HL-60/S4 treated with phorbol 12-myristate 13-acetate at 8.2 ng/mL for 4 days and 3 days (cell line): ENCODE measurements at regions not wholly inside any gene's neighbourhood (a gene's known extent, or its start where the extent isn't known, plus 50 kb on each side); places are given as distances from the start of the nearest gene placed in this dataset.

Experiments
- in situ Hi-C: fragments of 300-500 bp; cut with MboI; formaldehyde crosslinking; loops from 2 replicates; pipeline ENCODE4 v1.15.0; 2022; ENCODE audit warnings: low sequenced_read_pairs

DNA sequence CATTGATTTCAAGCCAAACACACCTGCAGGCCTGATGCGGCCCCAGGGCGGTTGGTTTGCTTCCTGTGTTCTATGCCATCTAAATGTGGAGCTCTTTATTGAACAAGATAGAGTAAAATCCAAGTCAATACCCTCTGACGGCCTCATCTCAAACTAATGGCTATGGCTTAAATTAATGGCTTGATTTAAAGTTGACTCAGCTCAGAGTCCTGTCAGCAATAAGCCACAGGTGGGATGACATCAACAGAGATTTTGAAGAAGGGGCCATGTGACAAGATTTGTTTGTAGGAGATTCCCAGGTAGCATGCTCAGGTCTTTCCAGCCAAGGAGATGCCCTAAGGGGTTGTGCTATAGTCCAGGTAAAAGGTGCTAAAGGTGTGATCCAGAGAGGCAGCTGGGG, 66.7 kb upstream of the ZNF32 start:
- in situ Hi-C loops: no loop called here

DNA sequence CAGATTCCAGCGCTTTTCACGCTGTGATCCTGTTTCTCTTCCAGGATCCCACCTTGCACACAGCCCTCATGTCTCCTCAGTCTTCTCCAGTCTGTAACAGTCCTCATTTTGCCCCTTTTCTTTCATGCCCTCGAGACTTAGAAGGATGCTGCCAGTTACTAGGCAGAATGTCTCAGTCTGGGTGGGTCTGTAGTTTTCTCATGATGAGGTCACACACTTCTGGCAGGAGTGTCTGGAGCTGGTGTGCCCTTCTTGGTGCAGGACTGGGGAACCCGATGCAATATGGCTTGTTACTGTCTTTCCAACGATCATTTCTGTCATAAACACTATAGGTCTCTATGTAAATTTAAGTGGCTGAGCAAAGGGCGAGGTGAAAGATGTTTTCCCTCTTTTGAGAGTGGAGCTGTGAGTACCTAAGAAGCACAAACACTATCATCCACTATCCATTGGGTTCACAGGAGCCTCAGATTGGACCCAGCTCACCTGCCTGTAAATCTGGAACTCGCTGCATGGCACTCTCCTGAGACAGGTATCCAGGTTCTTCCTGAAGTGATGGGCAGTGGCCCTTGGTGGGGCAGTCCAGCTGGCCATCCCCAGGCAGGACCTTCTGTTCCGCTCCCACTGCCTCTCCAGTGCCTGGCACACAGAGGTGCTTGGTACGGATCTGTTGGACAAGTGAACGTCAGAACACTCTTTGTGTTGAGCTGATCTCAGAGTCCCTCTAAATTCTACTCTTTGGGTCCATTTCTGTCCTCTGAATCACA, 64.3 kb upstream of the ZNF32 start:
- in situ Hi-C loops: no loop called here

DNA sequence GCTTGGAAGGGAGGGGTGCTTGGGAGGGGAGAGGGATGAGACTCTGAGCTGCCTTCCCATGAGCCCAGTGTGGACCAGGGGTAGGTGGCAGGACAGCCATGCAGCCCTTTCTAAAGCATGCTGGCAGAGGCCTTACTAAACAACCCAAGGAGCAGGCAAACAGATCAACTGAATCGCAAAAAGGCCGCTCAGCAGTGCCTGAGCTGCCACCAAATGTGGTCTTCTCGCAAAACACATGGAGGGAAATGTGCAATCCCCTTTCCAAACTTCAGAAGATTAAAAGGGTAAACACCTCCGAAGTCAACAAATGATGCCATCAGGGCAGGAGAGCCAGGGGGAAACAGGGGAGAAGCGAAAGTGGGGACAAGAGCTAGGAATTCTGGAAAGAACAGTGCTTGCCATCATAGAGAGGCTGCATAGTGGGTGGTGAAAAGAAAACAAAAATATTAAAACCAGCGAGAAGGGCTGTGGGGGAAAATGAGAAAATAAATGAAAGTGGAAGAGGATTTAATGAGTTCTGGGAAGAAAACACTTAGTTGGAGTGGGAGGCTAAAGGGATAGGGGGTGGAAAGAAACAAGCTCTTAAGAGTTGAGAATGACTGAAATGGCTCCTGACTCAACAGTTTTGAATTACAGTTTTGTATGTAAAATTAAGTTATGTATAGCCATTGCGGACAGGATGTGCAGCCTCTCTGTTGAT, 62.2 kb upstream of the ZNF32 start:
- in situ Hi-C loops: no loop called here

DNA sequence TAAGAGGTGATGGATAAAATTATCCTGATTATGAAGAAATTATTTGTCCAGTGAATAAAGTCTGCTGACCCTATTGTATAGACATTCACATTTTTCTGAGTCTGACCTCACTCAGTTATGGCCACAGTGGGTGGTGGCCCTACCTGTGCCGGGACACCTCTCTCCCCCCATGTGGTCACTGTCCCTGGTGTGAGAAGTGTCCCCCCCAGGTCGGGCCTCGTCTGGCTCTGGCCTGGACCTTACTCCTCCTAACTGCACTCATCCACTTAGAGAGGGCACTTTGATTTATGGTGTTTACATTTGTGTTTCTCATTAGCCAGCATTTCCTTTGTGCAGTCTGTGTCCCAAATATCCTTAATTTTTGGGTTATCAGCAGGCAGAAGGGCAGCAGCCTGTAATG, 59.6 kb upstream of the ZNF32 start:
- in situ Hi-C loops: no loop called here

DNA sequence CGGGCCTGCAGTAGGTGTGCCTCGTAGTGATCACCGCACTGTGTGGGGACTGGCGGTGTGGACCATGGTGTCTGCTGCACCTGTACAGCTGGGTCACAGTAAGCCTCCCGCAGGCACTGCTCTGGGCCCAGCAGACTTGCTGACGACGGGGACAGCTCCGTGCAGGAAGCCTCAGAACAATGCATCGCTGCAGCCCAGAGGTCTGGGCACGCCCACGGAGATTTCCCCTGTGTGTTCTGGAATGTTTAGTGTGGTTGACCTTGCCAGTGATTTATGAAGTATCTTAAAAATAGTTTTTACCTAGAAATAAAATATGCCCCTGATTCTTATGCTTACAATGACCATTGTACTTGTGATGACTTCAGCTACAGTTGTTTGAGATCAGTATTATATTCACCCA, 59.1 kb upstream of the ZNF32 start:
- in situ Hi-C loops: no loop called here

DNA sequence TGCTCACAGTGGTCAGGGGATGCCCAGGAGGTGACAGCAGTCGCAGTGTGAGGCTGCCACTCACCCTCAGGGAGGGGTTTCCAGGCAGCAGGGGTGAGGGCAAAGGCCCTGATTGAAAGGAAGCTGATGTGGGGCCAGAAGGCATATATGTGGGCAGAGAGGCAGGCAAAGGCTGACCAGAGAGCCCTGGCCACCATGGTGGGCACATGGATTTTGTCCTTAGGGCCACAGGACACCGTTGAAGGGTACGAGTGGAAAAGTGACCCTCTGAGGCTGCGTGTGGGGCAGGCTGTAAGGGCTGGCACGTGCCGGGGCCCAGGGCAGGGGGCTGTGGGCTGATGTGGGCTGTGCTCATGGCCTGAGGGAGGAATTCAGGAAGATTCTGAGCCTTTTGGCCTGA, 57.5 kb upstream of the ZNF32 start:
- in situ Hi-C loops: no loop called here

DNA sequence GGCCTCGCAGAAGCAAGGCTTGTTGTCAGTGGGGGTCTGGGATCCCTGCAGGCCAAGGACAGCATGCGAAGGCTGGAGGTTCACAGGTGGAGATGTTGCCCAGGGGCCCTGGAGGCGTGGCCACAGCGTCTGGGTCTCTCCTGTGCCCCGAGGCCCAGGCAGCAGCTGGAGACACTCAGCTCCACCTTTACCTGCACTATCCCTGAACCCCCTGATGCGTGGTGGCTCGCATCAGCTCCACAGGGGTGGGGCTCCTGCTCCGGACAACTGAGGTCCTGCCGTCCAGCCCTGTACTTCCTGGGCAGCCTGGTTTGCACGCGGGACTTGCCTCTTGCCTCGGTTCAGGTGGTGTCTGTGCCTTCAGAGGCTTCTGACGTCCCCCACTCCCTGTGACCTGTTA, 54.6 kb upstream of the ZNF32 start:
- in situ Hi-C loops: no loop called here

DNA sequence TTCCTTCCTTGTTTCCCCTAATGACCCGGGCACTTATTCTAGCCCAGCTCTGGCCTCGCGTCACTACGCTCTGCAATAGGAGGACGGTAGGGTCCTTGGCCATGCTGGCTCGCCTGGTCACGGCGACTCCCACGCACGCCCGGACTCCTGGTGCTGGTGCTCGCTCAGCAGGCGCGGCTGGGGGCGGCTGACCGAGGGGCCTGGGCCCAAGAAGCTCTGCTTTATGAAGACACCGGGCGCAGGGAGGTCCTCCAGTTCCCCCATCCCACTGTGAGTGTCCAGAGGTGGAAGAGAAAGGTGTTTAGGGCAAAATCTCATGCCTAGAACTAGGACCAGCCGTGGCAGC, 54.2 kb upstream of the ZNF32 start:
- in situ Hi-C loops: no loop called here

DNA sequence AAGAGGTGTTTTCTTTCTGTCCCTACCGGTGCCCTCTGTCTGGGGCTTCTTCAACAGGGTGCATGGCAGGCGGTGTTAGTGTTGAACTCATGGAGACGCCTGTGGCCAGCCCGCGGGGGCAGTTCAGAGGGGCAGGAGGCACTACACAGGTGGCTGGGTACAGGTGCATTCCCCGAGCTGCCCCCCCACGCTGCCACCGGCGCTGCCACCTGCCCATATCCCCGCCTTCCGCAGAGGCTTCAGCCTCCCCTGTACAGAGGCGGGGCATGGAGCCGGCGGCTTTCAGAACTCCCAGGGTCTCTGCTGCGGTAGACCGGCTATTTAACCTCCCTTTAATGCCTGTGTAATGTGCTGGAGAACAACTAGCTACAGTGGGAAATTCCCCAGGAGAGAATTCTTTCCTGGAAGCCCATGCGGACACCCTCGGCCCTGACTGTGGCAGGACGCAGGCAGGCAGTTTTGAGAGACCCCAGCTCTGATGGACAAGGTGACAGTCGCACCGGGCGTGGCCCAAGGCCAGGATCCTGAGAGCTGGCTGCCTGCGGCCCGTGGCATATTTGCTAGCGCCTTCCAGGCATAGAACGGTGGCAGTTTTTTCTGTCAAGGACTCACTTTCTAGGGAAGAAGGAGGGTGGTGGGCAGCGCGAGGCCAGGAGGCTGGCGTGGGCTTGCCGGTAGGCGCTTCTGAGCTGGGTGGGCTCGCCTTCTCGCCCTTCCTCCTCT, 53.7 kb upstream of the ZNF32 start:
- in situ Hi-C loops: no loop called here

DNA sequence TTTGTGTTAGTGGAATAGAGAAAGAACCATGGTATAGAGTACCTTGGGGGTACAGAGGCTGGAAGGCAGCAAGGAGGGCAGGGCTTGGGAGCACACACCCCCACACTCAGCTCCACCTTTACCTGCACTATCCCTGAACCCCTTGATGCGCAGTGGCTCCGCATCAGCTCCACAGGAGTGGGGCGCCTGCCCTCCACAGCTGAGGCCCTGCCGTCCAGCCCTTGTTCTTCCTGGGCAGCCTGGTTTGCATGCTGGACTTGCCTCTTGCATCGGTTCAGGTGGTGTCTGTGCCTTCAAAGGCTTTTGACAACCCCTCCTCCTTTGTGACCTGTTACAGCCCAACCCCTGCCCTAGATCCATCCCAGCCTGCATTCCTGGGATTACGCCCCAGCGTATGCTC, 52.6 kb upstream of the ZNF32 start:
- in situ Hi-C loops: no loop called here

DNA sequence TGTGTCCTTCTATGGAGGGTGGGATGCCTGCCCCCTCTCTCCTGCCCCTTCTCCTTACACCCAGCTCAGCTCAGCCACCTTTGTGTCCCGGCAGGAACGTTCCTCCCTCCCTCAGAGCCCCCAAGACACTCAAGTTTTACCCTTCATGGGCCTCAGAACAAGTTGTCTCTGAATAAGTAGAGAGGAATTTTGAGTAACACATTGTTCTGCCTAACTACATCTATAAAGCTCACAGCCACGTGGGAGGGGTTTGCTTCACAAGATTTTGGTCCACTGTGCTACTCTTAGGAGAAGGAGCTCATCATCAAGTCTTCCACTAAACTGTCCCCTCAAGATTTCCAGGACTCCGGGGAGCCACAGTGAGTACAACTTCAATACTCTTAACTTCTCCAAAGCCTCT, 51.6 kb upstream of the ZNF32 start:
- in situ Hi-C loops: no loop called here

DNA sequence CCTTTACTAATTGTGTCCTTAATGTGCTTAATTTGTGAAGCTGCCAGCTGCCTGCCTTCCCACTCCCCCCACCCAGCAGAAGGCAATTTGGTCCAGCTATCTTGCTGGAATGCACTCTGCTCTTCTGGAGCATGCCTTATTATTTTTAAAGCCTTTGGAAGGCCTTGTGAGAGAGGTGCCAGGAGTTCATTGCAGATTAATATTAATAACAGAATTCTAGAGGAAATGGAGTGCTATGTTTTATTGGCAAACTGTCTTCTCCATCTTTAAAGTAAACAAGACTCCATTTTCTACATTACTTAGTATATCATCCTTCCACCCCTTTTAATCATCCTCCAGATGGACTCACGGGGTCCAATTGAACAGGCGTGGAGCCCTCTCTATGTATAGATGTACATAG, 50.8 kb upstream of the ZNF32 start:
- in situ Hi-C loops: loop anchor here (25.0 kb wide), 1 partner anchor 1163 kb away; no protein-coding TSS in a partner anchor
